NCI-H2227 treated with DMSO at 0.1 percent for 48 hours (cell line): ENCODE measurements at regions not wholly inside any gene's neighbourhood (a gene's known extent, or its start where the extent isn't known, plus 50 kb on each side); places are given as distances from the start of the nearest gene placed in this dataset.
A peak's percentile ranks its signal among the peaks of the same experiment; 100 is the strongest.
"Not testable (repeated sequence)": the region's sequence is repeated elsewhere in the genome, so short reads cannot be mapped to it uniquely, and the experiment has no call there.

Source experiments
- DNase-seq: peaks from one replicate; lab custom pipeline; 2025; lab: John Stamatoyannopoulos, UW

- DNase-seq = no peak
Measured at GRCh38 chr6:106799031-106799894, 169.9 kb downstream of the QRSL1 start.

- no peak for DNase-seq
Measured at GRCh38 chr6:106797186-106797585, 167.8 kb downstream of the QRSL1 start.

- no peak for DNase-seq
Measured at GRCh38 chr6:106796781-106797180, 167.4 kb downstream of the QRSL1 start.

- no peak for DNase-seq
Measured at GRCh38 chr6:106794129-106794528, 164.8 kb downstream of the QRSL1 start.

DNA sequence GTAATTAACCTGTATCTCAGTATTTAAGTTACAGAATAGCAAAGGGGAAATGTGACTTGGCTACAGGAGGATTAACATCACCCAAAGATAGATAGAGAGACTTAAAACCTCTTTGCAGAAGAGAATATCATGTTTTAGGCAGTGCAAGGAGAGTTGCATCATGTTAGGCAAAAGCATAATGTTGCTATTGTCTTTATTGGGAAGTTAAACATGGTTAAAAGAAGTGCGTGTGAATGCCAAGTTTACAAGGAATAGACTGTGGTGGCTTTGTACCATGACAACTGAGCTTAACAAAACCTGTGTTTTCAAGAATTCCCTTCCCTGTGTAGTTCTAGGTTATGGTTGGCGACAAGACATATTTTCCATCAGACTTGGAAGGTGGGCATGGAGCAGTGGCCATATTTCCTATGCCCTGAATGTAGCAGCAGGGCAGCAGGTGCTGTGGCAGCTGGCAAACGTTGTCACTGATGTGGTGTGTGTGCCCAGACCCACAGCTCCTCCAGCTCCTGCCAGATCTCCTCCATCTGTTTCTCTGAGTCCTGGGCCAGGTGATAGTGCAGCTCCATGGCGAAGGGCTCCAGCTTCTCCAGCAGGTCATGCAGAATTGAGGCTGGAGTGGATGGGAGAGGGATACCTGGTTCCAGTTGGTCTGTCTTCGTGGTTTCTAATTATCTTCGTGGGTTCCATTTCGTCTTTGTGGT lies 163.3 kb downstream of the QRSL1 start:
- DNase-seq = no peak

- DNase-seq = no peak
Measured at GRCh38 chr6:106790935-106791334, 161.6 kb downstream of the QRSL1 start.

GRCh38 chr6:106790149-106790770 lies 160.9 kb downstream of the QRSL1 start:
- DNase-seq = no peak

DNA sequence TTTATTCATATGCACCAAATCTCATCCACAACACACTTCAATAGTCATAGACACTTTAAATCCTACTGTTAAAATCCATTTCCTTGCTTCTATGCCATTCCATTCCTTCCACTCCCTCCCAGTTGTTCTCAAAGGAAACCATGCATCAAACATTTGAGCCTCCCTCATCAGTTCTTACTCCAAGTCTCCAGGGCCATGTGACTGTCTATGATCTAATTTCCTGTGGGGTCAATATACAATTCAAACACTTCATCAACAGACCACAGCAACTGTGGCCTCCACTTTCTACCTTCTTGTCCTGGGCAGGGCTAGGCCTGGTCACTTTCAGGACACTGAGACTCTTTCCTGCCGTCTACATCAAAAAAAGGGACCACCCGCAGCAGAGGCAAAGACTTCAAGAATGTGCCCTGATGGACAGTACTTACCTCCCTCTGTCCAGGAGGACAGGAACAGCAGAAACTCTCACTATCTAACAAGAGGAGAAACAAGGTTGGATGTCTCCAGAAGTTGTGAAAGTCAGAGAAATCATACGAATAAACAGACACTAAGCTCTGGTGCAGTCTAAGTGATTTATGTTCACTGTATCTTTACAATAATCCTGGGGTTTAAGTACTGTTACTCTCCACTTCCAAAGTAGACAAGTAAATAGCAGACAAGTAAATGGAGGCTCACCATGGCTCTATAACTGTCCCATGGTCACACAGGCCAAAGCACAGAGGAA lies 160.2 kb downstream of the QRSL1 start:
- DNase-seq = no peak

DNA sequence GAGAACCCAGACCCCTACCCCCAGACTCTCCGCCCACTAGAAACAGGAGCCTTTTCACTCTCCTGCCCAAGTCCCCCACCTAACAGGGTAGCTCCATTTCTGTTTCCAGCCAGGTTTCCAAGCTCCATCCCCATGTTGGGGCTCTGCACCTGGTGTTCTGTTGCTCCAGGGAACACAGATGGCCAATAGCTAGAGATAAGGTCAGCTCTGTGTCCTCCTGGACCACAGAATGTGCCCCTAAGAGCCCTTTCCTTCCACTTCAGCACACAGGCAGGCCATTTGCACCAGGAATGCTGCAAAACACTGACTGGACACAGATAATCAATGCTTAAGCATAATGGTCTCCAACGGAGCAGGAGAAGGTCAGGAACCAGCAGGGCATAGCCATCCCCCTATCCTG lies 159.4 kb downstream of the QRSL1 start:
- DNase-seq = no peak

DNA sequence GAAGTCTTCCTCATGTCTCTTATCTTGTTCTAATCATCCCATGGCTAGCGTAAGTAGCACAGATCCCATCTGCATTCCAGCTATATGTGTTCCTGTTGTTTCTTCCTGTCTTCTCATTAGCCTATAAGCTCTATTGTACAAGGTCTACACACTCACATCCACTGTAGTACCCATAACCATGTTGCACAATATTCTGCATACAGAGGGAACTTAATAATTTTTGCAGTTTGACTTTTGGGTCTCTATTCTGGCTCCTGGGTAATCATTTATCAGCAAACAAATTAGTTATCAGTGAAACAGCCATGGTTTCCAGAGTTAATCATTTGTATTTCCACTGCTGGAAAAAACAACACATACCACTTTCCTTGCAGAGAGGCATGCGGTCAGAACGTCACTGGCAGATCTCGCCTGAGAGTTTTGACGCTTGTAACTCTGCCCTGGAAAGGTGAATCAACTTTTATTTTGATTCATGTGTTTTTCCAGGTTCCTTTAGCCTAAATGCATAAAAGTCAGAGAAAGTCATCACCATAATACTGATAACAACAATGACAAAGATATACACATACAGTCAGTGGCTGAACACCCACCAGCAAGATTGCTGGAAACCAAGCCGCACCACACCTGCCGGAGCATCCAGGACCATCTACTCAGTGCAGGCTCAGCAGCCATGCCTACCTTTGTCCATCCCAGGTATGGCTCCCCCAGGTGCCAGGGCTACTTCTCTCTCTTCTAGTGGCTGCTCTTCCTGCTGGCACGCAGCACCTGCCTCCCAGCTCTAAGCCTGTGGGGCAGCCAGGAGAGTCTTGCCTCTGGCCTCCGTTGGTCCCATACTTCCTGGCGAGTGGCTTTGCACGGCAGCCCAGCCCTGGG lies 158.2 kb downstream of the QRSL1 start:
- DNase-seq = no peak

GRCh38 chr6:106785298-106785697 lies 155.9 kb downstream of the QRSL1 start:
- no peak for DNase-seq

GRCh38 chr6:106783640-106784566 lies 154.5 kb downstream of the QRSL1 start:
- DNase-seq = no peak

GRCh38 chr6:106782536-106783285 lies 153.3 kb downstream of the QRSL1 start:
- DNase-seq = no peak

DNA sequence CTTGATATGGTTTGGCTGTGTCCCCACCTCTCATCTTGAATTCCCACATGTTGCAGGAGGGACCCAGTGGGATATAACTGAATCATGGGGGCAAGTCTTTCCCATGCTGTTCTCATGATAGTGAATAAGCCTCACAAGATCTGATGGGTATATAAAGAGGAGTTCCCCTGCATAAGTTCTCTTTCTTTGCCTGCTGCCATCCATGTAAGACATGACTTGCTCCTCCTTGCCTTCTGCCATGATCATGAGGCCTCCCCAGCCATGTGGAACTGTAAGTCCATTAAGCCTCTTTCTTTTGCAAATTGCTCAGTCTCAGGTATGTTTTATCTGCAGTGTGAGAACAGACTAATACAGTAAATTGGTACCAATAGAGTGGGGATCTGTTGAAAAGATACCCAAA lies 150.2 kb downstream of the QRSL1 start:
- not testable (repeated sequence) for DNase-seq

GRCh38 chr6:106778943-106779342 lies 149.6 kb downstream of the QRSL1 start:
- DNase-seq = no peak

- DNase-seq = no peak
Measured at GRCh38 chr6:106773996-106774629, 144.7 kb downstream of the QRSL1 start.

DNA sequence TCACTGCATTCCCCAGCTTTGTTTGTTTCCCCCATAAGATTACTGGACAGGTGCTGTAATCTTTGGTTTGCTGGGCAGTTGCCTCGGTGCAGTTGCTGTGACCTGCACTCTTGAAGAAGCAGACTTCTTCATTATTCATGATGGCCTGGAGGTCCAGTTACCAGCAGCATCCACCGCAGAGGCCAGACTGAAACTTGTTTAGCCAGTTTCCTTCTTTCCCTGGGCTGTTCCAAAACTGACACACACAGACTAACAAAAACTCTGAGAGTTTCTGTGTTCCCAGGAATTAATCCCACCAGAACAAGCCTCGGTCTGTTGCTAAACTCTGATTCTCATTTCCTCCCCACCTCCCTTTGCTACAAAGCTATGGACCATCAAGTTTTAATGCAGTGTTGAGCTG lies 144.1 kb downstream of the QRSL1 start:
- DNase-seq = no peak

DNA sequence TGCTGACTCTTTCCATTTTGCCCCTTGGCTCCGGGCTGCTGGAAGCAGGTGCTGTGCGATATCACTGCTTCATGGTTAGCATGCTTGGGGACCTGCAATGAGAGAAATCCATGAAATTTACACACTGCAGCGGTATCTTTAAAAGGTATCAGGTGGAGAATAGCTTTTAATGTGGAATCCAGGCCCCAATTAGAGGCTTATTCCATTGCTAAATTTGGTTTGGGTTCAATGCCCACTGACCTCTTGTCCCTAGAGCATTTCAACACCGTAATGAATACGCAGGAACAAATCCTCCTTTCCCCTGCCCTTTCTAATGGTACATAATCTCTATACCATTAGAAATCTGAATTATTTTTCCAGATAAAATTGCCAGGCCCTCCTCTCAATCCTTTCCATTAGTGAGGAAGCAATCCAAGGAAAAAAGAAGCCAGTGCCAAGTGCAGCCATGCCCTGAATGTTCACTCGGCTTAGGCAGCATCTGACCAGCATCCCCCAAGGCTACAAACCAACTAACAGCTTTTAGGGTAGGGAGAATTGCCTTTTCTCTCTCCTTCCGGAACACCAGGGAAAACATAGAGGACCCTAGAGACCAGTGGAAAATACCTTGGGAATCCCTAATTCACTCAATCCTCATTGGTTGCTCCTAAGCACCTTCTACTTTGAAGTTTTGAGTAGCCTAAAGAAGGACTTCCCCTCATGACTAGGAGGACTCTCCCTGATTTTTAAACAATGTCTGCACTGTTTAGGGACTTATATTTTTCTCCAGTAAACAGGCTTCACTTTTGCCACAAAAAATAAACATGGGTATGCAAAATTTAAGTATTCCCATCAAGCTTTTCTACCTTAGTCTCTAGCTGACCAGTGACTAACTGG lies 143.1 kb downstream of the QRSL1 start:
- peak; percentile 16 for DNase-seq
